ENCODE measurements at regions not wholly inside any gene's neighbourhood (a gene's known extent, or its start where the extent isn't known, plus 50 kb on each side); places are given as distances from the start of the nearest gene placed in this dataset.

DNA sequence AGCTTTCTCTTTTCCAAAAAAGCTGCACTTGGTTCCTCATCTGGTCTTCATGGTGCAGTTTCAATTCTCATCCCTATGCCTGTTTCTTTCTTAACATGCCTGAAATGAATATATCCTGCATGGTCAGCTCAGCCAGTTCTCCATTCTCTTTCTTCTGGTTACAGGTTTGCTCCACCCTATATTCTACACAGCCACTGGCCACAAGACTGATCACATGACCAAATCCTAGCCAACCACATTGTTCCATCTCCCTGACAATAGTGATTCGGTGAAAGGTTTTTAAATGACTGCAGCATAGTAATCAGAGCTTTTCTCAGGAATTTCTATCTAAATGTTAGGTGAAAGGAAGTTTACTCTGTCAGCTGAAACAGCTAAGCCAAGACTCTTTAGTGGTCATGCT lies 891.4 kb downstream of the METTL15 start:
- no peak for TF ChIP-seq POLR2AphosphoS5 (IDR thresholded peaks at IDR 0.05; ENCODE audit: low read depth, low read length)
- no peak for TF ChIP-seq CTCF (IDR thresholded peaks at IDR 0.05)
